H54 (cell line): ENCODE measurements at regions not wholly inside any gene's neighbourhood (a gene's known extent, or its start where the extent isn't known, plus 50 kb on each side); places are given as distances from the start of the nearest gene placed in this dataset.

ENCODE experiments used
- DNase-seq: peaks from one replicate; pipeline ENCODE4 v3.0.0; 2011; ENCODE audit warnings: low spot score, mixed read lengths; ENCODE audit not compliant: insufficient read length
- FAIRE-seq: peaks from 3 replicates; lab custom pipeline; 2011; peaks lifted over from hg19 to GRCh38; lab: Jason Lieb, UNC
- POLR2A ChIP-seq: IDR thresholded peaks from 2 replicates; pipeline ENCODE4 v1.6.1; 2011; ENCODE audit warnings: low read depth, mild to moderate bottlenecking, low read length

GRCh38 chr6:14270142-14270893 is 152.7 kb downstream of the CD83 start:
- TF ChIP-seq POLR2A: no peak
- no peak for DNase-seq
- FAIRE-seq: no peak

DNA sequence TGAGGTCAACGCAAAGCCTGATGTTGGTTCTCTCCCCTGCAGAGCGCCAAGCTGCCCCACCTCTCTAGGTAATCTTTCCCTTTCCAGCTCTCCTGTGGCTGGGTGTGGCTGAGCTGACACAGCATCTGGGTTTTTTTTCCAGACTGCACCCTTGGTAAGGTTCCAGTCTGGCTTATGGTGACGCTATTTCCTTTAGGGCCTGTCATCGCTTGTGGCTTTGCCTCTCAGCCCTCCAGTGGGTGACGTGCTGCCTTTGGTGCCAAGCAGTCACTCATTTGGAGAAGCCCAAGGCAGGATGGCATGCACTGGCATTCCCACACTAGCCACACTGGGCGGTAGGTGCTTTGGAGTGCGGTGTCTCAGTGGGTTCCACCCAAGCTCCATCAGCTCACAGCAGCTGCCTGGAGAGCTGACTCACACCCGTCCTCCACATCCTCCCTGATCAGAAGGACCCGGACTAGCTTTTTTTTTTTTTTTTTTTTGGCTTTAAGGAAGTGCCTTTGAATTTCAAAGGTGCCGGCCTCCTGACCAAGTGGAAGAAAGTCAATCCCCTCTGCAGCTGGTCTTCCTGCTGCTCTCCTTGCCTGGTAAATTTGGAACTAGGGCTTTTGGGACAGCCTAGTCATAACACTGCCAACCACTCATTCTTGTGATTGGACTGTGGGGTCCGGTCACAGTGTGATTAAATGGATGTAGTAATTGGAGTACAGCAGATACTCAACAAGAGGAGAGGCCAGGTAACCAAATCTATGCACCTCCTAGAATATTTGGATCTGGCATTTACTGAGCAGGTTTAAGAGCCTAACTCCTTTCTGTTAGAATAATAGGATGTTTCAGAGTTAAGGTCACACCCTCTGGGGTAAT is 153.6 kb downstream of the CD83 start:
- FAIRE-seq: peak; percentile 85
- peak; percentile 23; the same call in 1 of the 2 replicates for TF ChIP-seq POLR2A
- peak; percentile 95 for DNase-seq

- DNase-seq (peak; percentile 43), FAIRE-seq (no peak)
- no peak for TF ChIP-seq POLR2A
These were observed 154.5 kb downstream of the CD83 start for GRCh38 chr6:14271789-14272736.

- no peak for TF ChIP-seq POLR2A
- DNase-seq (no peak), FAIRE-seq (no peak)
These were observed 155.1 kb downstream of the CD83 start for GRCh38 chr6:14272737-14273085.

DNA sequence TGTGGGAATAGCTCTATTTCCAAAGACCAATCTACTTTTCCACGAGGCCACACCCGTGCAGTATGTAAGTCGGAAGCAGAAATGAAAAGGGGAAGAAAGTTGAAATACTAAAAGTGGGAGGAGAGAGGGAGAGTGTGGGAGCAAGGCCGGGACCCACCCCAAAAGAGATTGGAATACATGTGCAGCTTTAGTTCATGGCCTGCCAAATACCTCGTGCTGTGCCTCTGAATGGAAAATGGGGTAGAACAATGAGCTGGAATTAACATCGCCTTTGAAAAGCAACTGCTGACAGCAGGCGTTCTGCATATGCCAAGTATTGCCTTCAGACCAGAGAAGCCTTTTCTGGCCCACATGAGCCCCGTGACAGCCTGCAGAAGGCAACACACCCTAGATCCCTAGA is 155.6 kb downstream of the CD83 start:
- TF ChIP-seq POLR2A: no peak
- DNase-seq: no peak
- FAIRE-seq: no peak

DNA sequence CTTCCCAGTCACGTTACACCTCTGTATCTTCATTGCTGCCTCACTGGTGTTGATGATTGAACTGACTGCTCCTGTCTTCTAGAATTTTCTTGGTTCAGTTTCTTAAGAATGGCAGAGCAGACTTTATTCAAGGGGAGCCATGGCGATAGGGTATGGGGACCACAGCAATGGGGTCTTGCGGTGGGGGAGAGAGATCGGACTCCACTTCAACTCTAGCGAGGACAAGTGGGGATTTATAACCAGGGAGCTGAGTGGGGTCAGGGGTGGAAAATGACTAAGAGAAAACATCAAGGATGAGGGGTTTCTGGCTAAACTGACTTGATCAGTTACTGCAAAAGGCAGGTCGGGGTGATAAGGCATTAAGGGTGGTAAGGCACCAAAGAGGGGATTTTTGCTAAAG is 156.4 kb downstream of the CD83 start:
- no peak for TF ChIP-seq POLR2A
- DNase-seq (no peak), FAIRE-seq (no peak)

DNA sequence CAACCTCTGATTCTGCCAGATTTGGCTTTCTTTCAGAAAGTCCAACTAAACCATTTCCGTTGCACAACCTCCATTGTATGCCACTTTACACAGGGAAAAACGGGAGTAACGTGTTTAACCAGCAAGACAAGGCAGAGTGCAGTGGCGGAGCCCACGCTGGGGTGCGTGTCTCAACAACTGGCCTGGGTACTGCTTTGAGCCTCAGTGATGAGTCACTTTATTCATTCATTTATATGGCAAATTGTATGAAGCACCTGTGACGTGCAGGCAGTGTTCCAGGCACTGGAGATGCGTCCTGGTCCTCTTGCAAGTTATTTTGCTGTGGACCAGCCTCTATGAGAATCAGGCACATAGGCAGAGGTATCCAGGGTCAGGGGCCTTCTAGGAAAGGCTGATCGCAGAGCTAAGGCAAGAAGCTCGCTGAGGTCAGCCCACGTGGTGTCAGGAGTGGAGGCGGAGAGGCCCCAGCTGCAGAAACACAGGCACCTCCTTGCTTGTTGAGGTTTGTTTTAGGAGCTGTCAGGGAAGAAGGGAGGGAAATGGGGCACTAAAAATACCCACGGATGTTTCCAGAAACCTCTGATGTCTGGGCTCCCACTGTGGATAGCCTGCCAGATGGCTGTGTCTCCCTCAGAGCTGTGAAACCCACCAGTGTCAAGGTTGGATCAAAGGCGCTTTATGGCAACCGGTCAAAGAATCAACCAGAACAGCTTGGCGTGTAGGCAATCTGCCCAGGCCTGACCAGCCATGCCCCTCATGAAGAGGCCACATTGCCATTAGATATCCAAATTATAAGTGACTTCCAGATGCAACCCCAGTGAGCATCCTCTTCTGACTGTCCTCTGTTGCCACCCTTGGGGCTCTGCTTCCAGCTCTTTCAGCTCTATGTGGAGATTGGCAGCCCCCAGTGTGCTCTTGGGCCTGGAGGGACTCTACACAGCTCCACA is 157.2 kb downstream of the CD83 start:
- TF ChIP-seq POLR2A: no peak
- FAIRE-seq: no peak
- no peak for DNase-seq

DNA sequence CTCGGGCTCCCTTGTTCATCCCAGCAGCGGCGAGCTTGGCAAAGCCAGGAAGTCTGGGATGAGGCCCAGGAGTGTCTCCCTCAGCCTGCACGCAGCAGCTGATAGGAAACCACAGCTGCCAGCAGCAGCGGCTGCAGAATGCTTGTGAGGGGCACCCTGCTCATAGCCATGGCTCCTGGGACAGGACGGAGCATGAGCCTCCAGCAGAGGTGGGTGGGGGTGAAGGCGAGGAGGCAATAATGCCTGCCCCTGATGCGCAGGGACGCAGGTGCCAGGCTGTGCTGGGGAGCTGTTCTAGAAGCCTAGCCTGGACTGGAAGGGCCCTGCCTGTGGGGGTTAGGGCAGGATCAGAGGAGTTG is 157.9 kb downstream of the CD83 start:
- DNase-seq: no peak
- TF ChIP-seq POLR2A: no peak
- no peak for FAIRE-seq

DNA sequence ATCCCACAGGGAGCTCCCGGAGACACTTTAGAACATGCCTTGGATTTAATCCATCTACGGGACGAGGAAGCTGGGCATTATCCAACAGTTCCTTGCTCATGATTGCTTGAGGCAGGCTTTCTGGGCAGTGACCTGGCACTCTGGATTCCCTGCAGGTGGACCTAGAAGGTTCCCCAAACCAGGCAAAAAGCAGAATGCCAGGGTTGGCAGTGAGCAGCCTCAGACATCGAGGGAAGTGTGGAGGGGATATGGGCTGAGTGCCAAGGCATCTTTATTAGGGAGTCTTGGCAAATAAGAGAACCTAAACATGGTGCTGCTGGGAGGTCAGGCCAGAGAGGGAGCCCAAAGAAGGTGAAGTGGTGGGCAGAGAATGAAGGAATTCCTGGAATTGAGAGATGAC is 158.5 kb downstream of the CD83 start:
- no peak for DNase-seq
- TF ChIP-seq POLR2A: no peak
- no peak for FAIRE-seq

- DNase-seq (no peak), FAIRE-seq (no peak)
- TF ChIP-seq POLR2A: no peak
These were observed 159.3 kb downstream of the CD83 start for GRCh38 chr6:14276667-14277404.

GRCh38 chr6:14277405-14277930 is 159.9 kb downstream of the CD83 start:
- FAIRE-seq (no peak), DNase-seq (no peak)
- TF ChIP-seq POLR2A: no peak

- FAIRE-seq: no peak
- TF ChIP-seq POLR2A: no peak
- no peak for DNase-seq
These were observed 160.4 kb downstream of the CD83 start for GRCh38 chr6:14278006-14278405.

DNA sequence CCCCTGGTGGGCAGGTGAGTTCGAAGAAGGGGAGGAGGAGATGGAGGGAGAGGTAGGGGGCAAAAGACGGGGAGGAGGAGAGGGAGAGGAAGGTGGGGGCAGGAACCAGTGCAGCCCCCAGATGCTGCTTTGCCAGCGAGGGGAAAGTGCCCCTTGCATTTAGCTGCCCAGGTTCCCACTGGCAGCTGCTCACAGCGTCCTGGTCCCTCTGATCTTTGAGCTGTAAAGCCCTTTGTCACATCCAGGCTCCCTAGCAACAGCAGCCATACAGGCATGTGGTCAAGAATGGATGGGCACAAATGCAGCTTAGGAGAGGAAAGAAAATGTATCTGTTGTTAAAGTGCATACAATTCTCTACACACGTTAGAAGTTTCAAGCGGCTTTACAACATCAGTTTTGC is 160.9 kb downstream of the CD83 start:
- FAIRE-seq (no peak), DNase-seq (no peak)
- no peak for TF ChIP-seq POLR2A
